Bronchial epithelial cell (primary cell): ENCODE measurements at regions not wholly inside any gene's neighbourhood (a gene's known extent, or its start where the extent isn't known, plus 50 kb on each side); places are given as distances from the start of the nearest gene placed in this dataset.
A peak's percentile ranks its signal among the peaks of the same experiment; 100 is the strongest.

Source experiments
- DNase-seq: peaks from one replicate; pipeline ENCODE4 v3.0.0-alpha.2; 2010; ENCODE audit warnings: low read depth
- FAIRE-seq: peaks from 2 replicates; lab custom pipeline; 2011; peaks lifted over from hg19 to GRCh38; lab: Jason Lieb, UNC
- H3K27me3 ChIP-seq: 2 replicates; pipeline ENCODE4 v1.5.1; 2011; ENCODE audit warnings: low read length; ENCODE audit not compliant: control insufficient read depth, insufficient read depth
- H3K36me3 ChIP-seq: 2 replicates; pipeline ENCODE4 v1.5.1; 2011; ENCODE audit warnings: low read length; ENCODE audit not compliant: control insufficient read depth, insufficient read depth
- H3K4me3 ChIP-seq: 2 replicates; pipeline ENCODE4 v1.5.1; 2011; ENCODE audit warnings: mild to moderate bottlenecking, low read depth, low read length, control low read depth
- CTCF ChIP-seq: IDR thresholded peaks from 2 replicates; pipeline ENCODE4 v1.5.1; 2011; ENCODE audit warnings: mild to moderate bottlenecking, moderate library complexity, low read length, control low read depth, inconsistent platforms; ENCODE audit not compliant: insufficient read depth, severe bottlenecking

GRCh38 chr10:56266120-56266519 is 94.9 kb downstream of the ZWINT start:
- FAIRE-seq (no peak), DNase-seq (no peak)
- TF ChIP-seq CTCF, result no peak
- H3K36me3 ChIP-seq, result no peaks in the 10 kb centered on the region
- no peaks in the 10 kb centered on the region for H3K27me3 ChIP-seq
- no peak overlapping the region for H3K4me3 ChIP-seq

- Histone ChIP-seq H3K36me3 (no peaks in the 10 kb centered on the region), H3K4me3 (no peak overlapping the region), H3K27me3 (no peaks in the 10 kb centered on the region)
- FAIRE-seq, result no peak
- TF ChIP-seq CTCF, result no peak
- no peak for DNase-seq
Measured at GRCh38 chr10:56258991-56259390, 102.1 kb downstream of the ZWINT start.

GRCh38 chr10:56258378-56258777 is 102.7 kb downstream of the ZWINT start:
- no peak for FAIRE-seq
- Histone ChIP-seq H3K4me3 (no peak overlapping the region), H3K36me3 (no peaks in the 10 kb centered on the region), H3K27me3 (no peaks in the 10 kb centered on the region)
- no peak for DNase-seq
- TF ChIP-seq CTCF, result no peak

- no peaks in the 10 kb centered on the region for H3K36me3 ChIP-seq
- H3K4me3 ChIP-seq, result no peak overlapping the region
- no peak for TF ChIP-seq CTCF
- no peak for FAIRE-seq
- DNase-seq, result no peak
- no peaks in the 10 kb centered on the region for H3K27me3 ChIP-seq
Measured at GRCh38 chr10:56255298-56255697, 105.8 kb downstream of the ZWINT start.

- Histone ChIP-seq H3K27me3 (no peaks in the 10 kb centered on the region), H3K4me3 (no peak overlapping the region), H3K36me3 (no peaks in the 10 kb centered on the region)
- DNase-seq, result no peak
- no peak for TF ChIP-seq CTCF
- no peak for FAIRE-seq
Measured at GRCh38 chr10:56240471-56240870, 120.6 kb downstream of the ZWINT start.

GRCh38 chr10:56231436-56231835 is 129.6 kb downstream of the ZWINT start:
- no peak for FAIRE-seq

More at GRCh38 chr10:56231436-56231835, 129.6 kb downstream of the ZWINT start:
- no peak for TF ChIP-seq CTCF
- peak; percentile 46 for DNase-seq
- Histone ChIP-seq H3K27me3 (no peaks in the 10 kb centered on the region), H3K4me3 (no peak overlapping the region), H3K36me3 (no peaks in the 10 kb centered on the region)
